ENCODE measurements at regions not wholly inside any gene's neighbourhood (a gene's known extent, or its start where the extent isn't known, plus 50 kb on each side); places are given as distances from the start of the nearest gene placed in this dataset.

GRCh38 chr7:33854801-33855350 is 50.5 kb upstream of the BMPER start:
- TF ChIP-seq, protein P1, sequence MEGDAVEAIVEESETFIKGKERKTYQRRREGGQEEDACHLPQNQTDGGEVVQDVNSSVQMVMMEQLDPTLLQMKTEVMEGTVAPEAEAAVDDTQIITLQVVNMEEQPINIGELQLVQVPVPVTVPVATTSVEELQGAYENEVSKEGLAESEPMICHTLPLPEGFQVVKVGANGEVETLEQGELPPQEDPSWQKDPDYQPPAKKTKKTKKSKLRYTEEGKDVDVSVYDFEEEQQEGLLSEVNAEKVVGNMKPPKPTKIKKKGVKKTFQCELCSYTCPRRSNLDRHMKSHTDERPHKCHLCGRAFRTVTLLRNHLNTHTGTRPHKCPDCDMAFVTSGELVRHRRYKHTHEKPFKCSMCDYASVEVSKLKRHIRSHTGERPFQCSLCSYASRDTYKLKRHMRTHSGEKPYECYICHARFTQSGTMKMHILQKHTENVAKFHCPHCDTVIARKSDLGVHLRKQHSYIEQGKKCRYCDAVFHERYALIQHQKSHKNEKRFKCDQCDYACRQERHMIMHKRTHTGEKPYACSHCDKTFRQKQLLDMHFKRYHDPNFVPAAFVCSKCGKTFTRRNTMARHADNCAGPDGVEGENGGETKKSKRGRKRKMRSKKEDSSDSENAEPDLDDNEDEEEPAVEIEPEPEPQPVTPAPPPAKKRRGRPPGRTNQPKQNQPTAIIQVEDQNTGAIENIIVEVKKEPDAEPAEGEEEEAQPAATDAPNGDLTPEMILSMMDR (IDR thresholded peaks at IDR 0.05) = no peak
- TF ChIP-seq POLR2AphosphoS5 (IDR thresholded peaks at IDR 0.05; ENCODE audit: low read depth, low read length) = no peak
